K562 (cell line): ENCODE measurements at regions not wholly inside any gene's neighbourhood (a gene's known extent, or its start where the extent isn't known, plus 50 kb on each side); places are given as distances from the start of the nearest gene placed in this dataset.
"Not testable (repeated sequence)": the region's sequence is repeated elsewhere in the genome, so short reads cannot be mapped to it uniquely, and the experiment has no call there.

Experiments
- ATAC-seq: fragments of 200-7000 bp; cut with Tn5 transposase; 3 replicates; pipeline ENCODE4 v1.9.1; 2020; ENCODE audit warnings: moderate library complexity
- BruUV-seq: library from RNA; stranded (reverse); fragments of 400-500 nt; replicated peaks from 2 replicates; lab custom pipeline; 2021; lab: Mats Ljungman, UMichigan
- CTCF ChIA-PET: fragments of 300-600 bp; formaldehyde crosslinking; extraction: SDS; loops from one replicate; lab custom pipeline; 2021; ENCODE audit warnings: low intra/inter-chr PET ratio; lab: Yijun Ruan, JAX
- POLR2A ChIA-PET: fragments of 300-600, 350-650 bp; sonication (Branson Sonifier 250); formaldehyde crosslinking; extraction: SDS; loops from one replicate; lab custom pipeline; 2021; ENCODE audit warnings: antibody characterized with exemption, inconsistent platforms; lab: Yijun Ruan, JAX
- DNase-seq, 4 experiments: peaks; one replicate each; pipeline versions ENCODE4 v3.0.0 to v3.0.0-alpha.2; 2011 to 2018; ENCODE audit warnings: low spot score in 3 of 4, mixed read lengths in 3 of 4; ENCODE audit errors: extremely low read depth in 1 of 4
- FAIRE-seq: peaks from 2 replicates; lab custom pipeline; 2011; peaks lifted over from hg19 to GRCh38; lab: Jason Lieb, UNC
- H2AFZ ChIP-seq: 2 replicates; pipeline ENCODE4 v1.6.0; 2011; ENCODE audit warnings: low read depth, low read length, control low read depth, inconsistent platforms
- H3K27ac ChIP-seq: fragments of 200-600 bp; 3 replicates; pipeline ENCODE4 v1.8.0; 2011; ENCODE audit warnings: low read depth, mild to moderate bottlenecking, control low read depth, inconsistent platforms, low read length, moderate library complexity, mixed read lengths; ENCODE audit errors: extremely low read depth
- H3K27me3 ChIP-seq, 2 experiments: fragments of 300-600 bp in 1 of 2; 2 replicates in 1 of 2; 3 replicates in 1 of 2; pipeline versions ENCODE4 v1.6.0 to v1.8.0; 2011; ENCODE audit warnings: inconsistent platforms in 2 of 2, low read length in 2 of 2, mild to moderate bottlenecking in 1 of 2, mixed read lengths in 1 of 2, moderate library complexity in 1 of 2; ENCODE audit not compliant: control insufficient read depth in 2 of 2, insufficient read depth in 2 of 2
- H3K36me3 ChIP-seq: fragments of 300-600 bp; 3 replicates; pipeline ENCODE4 v1.8.0; 2011; ENCODE audit warnings: mild to moderate bottlenecking, low read length, inconsistent platforms; ENCODE audit not compliant: control insufficient read depth, insufficient read depth
- H3K4me1 ChIP-seq, 2 experiments: fragments of 200-600 bp in 1 of 2; replicated peaks in 1 of 2; 2 replicates in 1 of 2; 3 replicates in 1 of 2; pipeline versions ENCODE4 v1.5.1 to v1.8.0; 2011; ENCODE audit warnings: inconsistent platforms in 2 of 2, low read length in 2 of 2, mild to moderate bottlenecking in 1 of 2, mixed read lengths in 1 of 2, moderate library complexity in 1 of 2; ENCODE audit not compliant: control insufficient read depth in 2 of 2, insufficient read depth in 2 of 2
- H3K4me2 ChIP-seq: 2 replicates; pipeline ENCODE4 v1.6.1; 2011; ENCODE audit warnings: low read length, control low read depth, inconsistent platforms, mixed read lengths; ENCODE audit not compliant: insufficient read depth
- H3K4me3 ChIP-seq: fragments of 200-600 bp; sonication (generic), shearing (Covaris generic); 2 replicates; pipeline ENCODE4 v1.5.1; 2016; ENCODE audit warnings: control low read depth, inconsistent platforms
- H3K79me2 ChIP-seq: fragments of 200-600 bp; 3 replicates; pipeline ENCODE4 v1.8.0; 2011; ENCODE audit warnings: low read length, inconsistent platforms; ENCODE audit not compliant: control insufficient read depth, insufficient read depth
- H3K9ac ChIP-seq, 2 experiments: 2 replicates each; pipeline versions ENCODE4 v1.6.0 to v1.6.1; 2011; ENCODE audit warnings: low read depth in 2 of 2, low read length in 2 of 2, control low read depth in 1 of 2, inconsistent platforms in 1 of 2, mild to moderate bottlenecking in 1 of 2, mixed read lengths in 1 of 2; ENCODE audit not compliant: insufficient read depth in 1 of 2
- H3K9me1 ChIP-seq: one replicate; pipeline ENCODE4 v1.6.0; 2011; ENCODE audit warnings: inconsistent platforms, mild to moderate bottlenecking, low read length, moderate library complexity; ENCODE audit not compliant: control insufficient read depth, insufficient read depth
- H3K9me3 ChIP-seq: replicated peaks from 2 replicates; pipeline ENCODE4 v1.5.1; 2011; ENCODE audit warnings: low read depth, low read length, inconsistent platforms; ENCODE audit not compliant: control insufficient read depth, insufficient read depth
- H4K20me1 ChIP-seq: replicated peaks from 2 replicates; pipeline ENCODE4 v1.6.1; 2011; ENCODE audit warnings: low read length, inconsistent platforms, mixed read lengths; ENCODE audit not compliant: control insufficient read depth, insufficient read depth
- DACH1 ChIP-seq: fragments of 450-650 bp; IDR thresholded peaks from 2 replicates; pipeline ENCODE4 v1.6.1; 2018; ENCODE audit not compliant: partially characterized antibody
- WGBS: fragments of 100-300 bp; shearing (Covaris generic); methylation state at CpG from one replicate; pipeline ENCODE4 v1.1.6; 2016; ENCODE audit warnings: low coverage, mixed read lengths; ENCODE audit not compliant: insufficient coverage; ENCODE audit errors: missing lambda C conversion rate; 5-methylcytosine and 5-hydroxymethylcytosine counted together
- in situ Hi-C: fragments of 300-500 bp; cut with MboI; formaldehyde crosslinking; loops from 4 replicates; pipeline ENCODE4 v1.15.0; 2018; ENCODE audit warnings: inconsistent platforms, mixed read lengths
- intact Hi-C: fragments of 100-400 bp; cut with micrococcal nuclease; formaldehyde crosslinking; loops from 2 replicates; pipeline ENCODE4 v1.14.2; 2022

DNA sequence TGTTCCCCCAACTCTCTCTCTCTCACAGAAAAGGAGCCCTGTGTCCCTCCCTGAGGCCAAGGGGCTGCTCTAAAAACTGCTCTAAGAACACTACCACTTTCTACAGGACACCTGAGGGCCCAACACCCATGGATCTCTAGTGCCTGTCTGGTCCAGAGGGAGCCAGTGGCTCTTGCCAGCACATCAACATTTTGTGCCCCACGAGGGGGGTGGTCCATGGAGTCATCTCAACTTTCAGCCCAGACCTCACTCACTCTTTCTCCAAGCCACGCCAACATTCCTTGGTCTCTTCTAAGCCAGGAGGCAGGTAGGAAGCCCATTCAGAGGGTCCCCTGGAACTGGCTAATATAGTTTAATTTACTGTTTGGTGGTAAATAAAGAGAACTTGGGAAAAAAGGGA lies 469.0 kb upstream of the ZNG1F start:
- H4K20me1 ChIP-seq, H3K27ac ChIP-seq, ATAC-seq, H2AFZ ChIP-seq, BruUV-seq, H3K4me1 ChIP-seq, H3K27me3 ChIP-seq, H3K9me1 ChIP-seq, intact Hi-C loops, H3K9ac ChIP-seq, in situ Hi-C loops, CTCF ChIA-PET, H3K36me3 ChIP-seq, POLR2A ChIA-PET, H3K4me2 ChIP-seq, DNase-seq, H3K9me3 ChIP-seq, H3K79me2 ChIP-seq, H3K4me3 ChIP-seq, FAIRE-seq: not testable (repeated sequence)
- 73% methylated on average over 2 of the region's 2 CpGs for WGBS

DNA sequence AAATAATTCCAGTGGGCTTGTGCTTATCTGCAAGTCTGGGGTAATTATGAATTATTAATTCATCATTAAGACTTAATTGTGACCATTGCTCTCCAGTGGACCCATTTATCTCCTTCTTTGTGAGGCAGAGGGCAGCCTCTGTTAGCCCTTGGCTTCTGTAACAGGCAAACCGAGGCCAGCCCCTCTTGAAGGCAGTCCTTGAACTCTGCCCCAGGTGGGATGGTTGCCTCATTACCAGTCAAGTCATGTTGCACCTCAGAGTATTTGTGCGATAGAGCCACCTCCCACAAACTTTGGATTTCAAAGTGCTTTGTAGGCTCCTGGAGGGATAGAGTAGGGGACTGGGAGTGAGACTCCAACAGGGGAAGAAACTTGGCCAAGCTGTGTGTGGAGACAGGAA lies 468.0 kb upstream of the ZNG1F start:
- FAIRE-seq, H3K27ac ChIP-seq, H3K9ac ChIP-seq, H3K79me2 ChIP-seq, BruUV-seq, H3K9me1 ChIP-seq, H3K4me2 ChIP-seq, H3K4me1 ChIP-seq, H3K4me3 ChIP-seq, POLR2A ChIA-PET, intact Hi-C loops, H3K36me3 ChIP-seq, in situ Hi-C loops, H3K27me3 ChIP-seq, H4K20me1 ChIP-seq, H3K9me3 ChIP-seq, ATAC-seq, H2AFZ ChIP-seq, CTCF ChIA-PET: not testable (repeated sequence)
- DNase-seq, result peak in 1 of 4 experiments; percentile 2
- TF ChIP-seq DACH1, result peak; percentile 63
- 68% methylated on average over 2 of the region's 2 CpGs for WGBS
